ENCODE measurements at regions not wholly inside any gene's neighbourhood (a gene's known extent, or its start where the extent isn't known, plus 50 kb on each side); places are given as distances from the start of the nearest gene placed in this dataset.

DNA sequence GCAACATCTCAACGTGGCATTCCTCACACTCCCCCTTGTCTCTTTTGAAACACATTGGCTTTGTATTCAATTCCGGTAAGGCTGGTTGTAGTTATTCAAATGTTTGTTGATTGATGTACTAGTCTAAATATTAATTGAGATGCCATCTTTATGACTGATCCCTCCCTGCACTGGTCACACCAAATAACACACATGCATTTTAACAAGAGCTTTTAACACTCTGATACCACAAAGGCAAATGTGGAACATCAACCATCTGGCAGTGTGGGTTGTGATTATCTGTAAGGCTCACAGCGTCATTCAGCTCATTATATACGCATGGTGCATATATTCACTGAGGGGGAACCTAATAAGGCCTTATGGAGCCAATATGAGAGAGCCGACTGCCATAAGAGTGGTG, 305.0 kb downstream of the TENT4A start:
- TF ChIP-seq, protein P1, sequence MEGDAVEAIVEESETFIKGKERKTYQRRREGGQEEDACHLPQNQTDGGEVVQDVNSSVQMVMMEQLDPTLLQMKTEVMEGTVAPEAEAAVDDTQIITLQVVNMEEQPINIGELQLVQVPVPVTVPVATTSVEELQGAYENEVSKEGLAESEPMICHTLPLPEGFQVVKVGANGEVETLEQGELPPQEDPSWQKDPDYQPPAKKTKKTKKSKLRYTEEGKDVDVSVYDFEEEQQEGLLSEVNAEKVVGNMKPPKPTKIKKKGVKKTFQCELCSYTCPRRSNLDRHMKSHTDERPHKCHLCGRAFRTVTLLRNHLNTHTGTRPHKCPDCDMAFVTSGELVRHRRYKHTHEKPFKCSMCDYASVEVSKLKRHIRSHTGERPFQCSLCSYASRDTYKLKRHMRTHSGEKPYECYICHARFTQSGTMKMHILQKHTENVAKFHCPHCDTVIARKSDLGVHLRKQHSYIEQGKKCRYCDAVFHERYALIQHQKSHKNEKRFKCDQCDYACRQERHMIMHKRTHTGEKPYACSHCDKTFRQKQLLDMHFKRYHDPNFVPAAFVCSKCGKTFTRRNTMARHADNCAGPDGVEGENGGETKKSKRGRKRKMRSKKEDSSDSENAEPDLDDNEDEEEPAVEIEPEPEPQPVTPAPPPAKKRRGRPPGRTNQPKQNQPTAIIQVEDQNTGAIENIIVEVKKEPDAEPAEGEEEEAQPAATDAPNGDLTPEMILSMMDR (IDR thresholded peaks at IDR 0.05; ENCODE audit: control insufficient read depth, insufficient read depth, low read depth, low read length, missing control alignments) = no peak
- no peak overlapping the region for H3K4me3 ChIP-seq (ENCODE audit: control insufficient read depth, low read depth, low read length)

DNA sequence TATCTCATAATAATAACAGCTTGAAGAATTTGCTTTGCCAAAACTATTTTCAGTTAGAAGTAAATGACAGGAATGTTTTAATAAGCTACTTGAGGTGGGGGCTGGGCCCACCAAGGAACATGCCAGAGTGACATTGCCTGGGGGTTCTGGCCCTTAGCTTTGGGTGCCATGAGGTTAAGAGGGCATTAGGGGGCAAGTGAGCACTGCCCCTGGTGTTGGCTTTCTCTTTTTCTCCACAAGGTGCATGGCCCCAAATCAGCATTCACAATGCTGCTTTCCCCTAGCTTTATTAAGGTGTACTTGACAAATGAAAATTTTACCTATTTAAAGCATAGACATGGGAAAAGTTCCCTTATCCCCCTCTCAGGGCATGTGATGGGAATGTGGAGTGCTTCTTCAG, 305.4 kb downstream of the TENT4A start:
- no peak overlapping the region for H3K4me3 ChIP-seq (ENCODE audit: control insufficient read depth, low read depth, low read length)
- DNase-seq (ENCODE audit: low read depth) = no peak
- TF ChIP-seq, protein P1 (IDR thresholded peaks at IDR 0.05; ENCODE audit: control insufficient read depth, insufficient read depth, low read depth, low read length, missing control alignments) = no peak

More for the DNA sequence above, 305.0 kb downstream of the TENT4A start:
- no peak for DNase-seq (ENCODE audit: low read depth)

DNA sequence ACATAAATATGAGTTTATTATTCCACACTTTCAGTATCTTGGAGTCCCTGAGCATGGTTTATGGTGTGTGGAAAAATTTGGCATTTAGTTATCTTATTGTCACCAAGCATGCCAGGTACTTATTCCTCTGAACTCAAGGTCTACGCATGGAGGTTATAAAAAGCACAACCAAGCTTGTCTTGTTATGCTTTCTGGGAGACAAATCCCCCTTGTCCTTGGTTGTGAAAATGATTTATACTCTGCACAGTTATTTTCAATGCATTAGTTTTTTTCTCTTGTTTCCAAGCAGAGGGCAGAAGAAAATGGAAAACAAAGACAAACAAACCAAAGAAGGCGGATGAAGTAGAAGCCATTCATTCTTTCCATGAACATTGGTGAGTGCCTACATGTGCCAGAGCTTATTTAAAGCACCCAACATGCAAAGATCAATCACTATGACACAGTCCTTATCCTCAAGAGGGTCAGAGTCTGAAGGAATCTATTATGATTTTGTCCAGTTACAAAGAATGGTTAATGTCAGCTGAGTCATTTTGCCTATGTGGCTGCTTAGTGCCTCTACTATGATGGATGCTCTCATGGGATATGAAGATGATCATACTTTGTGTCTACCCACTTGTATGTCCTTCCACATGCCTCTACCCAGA, 323.1 kb downstream of the TENT4A start:
- TF ChIP-seq, protein P1 (IDR thresholded peaks at IDR 0.05; ENCODE audit: control insufficient read depth, insufficient read depth, low read depth, low read length, missing control alignments) = no peak
- no peak overlapping the region for H3K4me3 ChIP-seq (ENCODE audit: control insufficient read depth, low read depth, low read length)
- no peak for DNase-seq (ENCODE audit: low read depth)

DNA sequence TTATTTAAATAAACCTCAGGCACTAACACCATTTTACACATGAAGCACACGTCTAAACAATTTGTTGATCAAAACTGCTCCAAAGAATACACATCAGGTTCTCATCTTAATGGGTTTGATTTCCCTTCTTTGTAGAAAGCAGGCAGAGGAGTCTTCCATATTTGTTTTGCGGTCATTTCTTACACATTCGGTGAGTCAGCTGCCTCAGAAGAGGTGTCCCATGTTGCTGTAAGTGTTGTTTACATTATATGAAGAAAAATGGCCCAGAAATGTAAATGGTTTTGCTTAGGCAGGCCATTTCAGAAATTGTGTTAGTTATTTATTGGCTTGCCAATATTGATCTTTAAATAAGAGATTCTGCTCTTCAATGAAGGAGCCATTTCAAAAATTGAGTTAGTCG, 325.8 kb downstream of the TENT4A start:
- no peak overlapping the region for H3K4me3 ChIP-seq (ENCODE audit: control insufficient read depth, low read depth, low read length)
- DNase-seq (ENCODE audit: low read depth) = no peak
- TF ChIP-seq, protein P1 (IDR thresholded peaks at IDR 0.05; ENCODE audit: control insufficient read depth, insufficient read depth, low read depth, low read length, missing control alignments) = no peak

DNA sequence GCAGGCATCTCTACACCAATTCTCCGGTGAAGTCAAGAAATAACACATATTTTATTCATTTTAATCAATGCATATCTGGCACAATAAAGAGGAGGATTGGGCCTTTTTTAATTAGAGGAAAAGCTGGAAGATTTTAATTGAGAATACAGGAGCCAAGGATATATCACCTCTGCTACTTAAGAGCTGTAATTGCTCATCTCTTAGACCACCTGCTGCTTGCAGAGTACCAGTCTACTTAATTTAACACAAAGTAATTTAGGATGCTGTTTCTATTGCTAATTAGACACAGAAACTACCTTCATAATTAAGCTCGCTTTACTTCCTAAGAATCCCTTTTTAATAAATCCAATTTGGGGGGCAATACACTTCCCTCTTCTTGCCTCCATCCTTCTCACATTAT, 326.9 kb downstream of the TENT4A start:
- TF ChIP-seq, protein P1 (IDR thresholded peaks at IDR 0.05; ENCODE audit: control insufficient read depth, insufficient read depth, low read depth, low read length, missing control alignments) = no peak
- no peak overlapping the region for H3K4me3 ChIP-seq (ENCODE audit: control insufficient read depth, low read depth, low read length)
- DNase-seq (ENCODE audit: low read depth) = no peak

DNA sequence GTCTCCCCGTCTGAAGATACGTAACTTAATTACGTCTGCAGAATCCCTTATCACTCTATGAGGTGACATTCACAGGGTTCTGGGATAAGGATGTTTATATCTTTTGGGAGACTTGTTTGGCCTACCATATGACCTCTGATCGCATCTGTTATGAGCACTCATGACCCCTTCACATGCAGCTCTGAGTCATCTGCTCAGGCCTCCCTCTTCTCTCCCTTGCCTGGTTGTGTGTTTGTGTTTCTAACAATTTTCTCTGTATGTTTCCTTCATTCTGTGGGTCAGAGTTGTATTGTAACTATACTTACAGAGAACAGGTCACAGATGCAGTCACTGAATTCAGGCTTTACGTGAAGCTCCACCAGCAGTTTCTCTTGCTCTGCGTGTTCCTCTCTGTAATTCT, 330.6 kb downstream of the TENT4A start:
- no peak for DNase-seq (ENCODE audit: low read depth)
- TF ChIP-seq, protein P1 (IDR thresholded peaks at IDR 0.05; ENCODE audit: control insufficient read depth, insufficient read depth, low read depth, low read length, missing control alignments) = no peak
- no peak overlapping the region for H3K4me3 ChIP-seq (ENCODE audit: control insufficient read depth, low read depth, low read length)

All from AG09309 (cell line).